Stimulated activated CD8-positive, alpha-beta memory T cell treated with anti-CD3 and anti-CD28 coated beads, Interleukin-7, amount 100 ng/mL, for 1 hour (primary cell): ENCODE measurements at regions not wholly inside any gene's neighbourhood (a gene's known extent, or its start where the extent isn't known, plus 50 kb on each side); places are given as distances from the start of the nearest gene placed in this dataset.
"Not testable (repeated sequence)": the region's sequence is repeated elsewhere in the genome, so short reads cannot be mapped to it uniquely, and the experiment has no call there.

Experiments used
- DNase-seq, 2 donors: peaks; one replicate each; pipeline ENCODE4 v3.0.0-alpha.2; 2020; ENCODE audit warnings: low read depth in 2 of 2

DNA sequence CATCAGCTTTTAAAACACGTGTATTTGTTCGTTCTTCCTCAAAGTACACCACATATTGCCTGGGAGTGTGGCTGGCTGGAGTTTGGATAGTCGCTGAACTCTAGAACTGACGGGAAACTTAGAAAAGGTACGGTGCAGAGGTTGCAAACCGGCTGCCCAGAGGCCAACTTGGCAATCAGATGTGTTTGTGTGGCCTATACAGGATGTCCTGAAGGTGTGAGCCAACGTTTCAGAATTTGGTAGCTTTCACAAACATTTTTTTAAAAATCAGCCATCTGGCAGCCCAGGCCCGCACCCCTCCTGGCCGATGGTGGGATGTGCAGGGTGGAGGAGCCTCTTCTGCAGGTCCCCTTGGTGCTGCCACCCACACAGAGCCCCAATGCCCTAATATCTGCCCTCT is 73.6 kb upstream of the SLC25A33 start:
- no peak for DNase-seq

DNA sequence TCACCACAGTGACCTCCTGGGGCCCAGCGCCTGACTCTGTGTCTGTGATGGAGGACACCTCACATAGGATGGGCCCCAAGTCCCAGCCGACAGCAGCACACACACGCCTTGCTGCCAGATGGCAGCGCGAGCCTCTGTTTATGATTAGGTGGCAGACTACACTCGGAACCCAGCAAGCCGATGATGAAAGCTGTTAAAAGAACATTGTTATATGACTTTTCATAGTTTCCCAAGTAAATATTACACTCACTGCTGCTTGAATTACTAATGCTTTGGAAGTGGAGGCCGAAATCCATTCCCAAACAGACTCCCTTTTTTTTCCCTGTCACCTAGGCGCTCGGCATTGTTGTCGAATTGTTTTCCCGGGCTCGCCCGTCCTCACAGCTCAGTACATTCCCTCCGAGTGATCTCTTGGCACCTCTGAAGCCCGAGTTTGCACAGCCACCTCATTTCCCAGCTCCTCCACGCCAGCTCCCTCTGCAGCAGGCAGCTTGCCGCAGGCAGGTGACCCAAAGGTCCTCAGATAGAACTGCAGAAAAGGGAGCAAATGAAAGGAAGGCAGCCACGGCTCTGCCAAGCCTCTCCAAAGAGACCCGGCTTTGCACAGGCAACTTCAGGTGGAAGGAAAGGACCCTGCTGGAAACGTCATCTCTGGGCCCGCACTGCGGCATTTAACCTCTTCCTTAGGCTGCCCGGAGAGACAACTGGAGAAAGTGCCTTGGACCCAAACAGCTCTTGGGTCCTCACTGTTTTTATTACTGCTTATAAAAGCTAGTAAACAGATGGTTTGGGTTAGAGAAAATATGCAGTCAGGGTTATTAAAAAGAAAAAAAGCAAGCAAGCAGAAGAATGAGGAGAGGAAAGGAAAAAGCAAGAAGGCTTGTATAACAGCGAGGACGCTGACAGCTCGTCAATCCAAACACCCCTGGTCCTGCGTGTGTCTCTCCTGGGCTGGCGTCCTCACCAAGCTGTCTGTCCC is 72.2 kb upstream of the SLC25A33 start:
- no peak for DNase-seq

DNA sequence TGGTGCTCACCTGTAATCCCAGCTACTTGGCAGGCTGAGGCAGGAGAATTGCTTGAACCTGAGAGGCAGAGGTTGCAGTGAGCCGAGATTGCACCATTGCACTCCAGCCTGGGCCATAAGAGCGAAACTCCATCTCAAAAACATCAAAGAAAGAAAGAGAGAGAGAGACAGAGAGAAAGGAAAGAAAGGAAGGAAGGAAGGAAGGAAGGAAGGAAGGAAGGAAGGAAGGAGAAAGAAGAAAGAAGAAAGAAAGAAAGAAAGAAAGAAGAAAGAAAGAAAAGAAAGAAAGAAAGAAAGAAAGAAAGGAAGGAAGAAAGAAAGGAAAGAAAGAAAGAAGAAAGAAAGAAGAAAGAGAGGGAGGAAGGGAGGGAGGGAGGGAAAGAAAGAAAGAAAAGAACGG is 69.4 kb upstream of the SLC25A33 start:
- not testable (repeated sequence) for DNase-seq

DNA sequence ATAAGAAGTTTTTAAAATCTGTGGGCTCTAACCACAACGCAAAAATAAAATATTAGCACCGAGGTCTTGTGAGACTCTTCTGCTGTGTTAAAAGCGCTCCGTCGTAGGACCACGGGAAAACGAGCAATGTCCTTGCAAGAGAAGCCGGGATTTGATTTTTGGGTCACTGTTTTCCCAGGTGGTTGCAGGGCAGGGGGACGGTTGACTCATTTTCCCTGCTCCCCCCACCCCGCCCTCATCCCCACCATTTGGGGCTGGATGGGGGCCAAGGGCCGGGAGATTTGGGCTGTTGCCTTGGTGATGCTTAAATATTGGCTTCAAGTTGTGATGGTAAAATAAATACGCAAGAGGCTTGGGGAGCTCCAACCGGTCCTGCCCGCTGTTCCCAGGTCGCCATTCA is 67.6 kb upstream of the SLC25A33 start:
- no peak for DNase-seq

DNA sequence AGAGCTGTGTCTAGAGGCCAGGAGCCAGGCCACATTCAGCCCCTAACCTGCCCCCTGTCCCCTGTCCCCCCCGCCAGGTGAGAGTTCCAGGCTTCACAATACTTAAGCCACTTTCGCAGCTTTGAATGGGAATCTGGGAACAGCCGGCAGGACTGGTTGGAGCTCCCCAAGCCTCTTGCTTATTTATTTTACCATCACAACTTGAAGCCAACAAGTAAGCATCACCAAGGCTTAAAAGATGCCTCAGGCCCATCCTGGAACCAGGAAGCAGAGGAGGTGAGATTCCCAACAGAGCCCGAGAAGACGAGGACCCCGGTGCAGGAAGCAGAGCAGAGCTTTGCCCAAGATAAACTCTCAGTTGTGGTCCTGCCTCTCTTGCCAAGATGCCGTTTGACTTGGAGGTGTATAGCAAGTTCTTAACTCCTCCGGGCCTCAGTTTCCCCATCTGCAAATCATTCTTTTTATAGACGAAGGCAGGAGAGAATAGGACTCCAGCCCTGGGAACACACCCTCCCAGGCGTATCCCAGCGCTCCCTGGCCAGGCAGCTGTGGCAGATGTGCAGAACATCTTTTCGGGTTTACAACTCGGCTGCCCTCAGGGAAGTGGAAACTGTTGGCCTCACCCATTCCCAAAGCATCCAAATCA is 66.8 kb upstream of the SLC25A33 start:
- no peak for DNase-seq

DNA sequence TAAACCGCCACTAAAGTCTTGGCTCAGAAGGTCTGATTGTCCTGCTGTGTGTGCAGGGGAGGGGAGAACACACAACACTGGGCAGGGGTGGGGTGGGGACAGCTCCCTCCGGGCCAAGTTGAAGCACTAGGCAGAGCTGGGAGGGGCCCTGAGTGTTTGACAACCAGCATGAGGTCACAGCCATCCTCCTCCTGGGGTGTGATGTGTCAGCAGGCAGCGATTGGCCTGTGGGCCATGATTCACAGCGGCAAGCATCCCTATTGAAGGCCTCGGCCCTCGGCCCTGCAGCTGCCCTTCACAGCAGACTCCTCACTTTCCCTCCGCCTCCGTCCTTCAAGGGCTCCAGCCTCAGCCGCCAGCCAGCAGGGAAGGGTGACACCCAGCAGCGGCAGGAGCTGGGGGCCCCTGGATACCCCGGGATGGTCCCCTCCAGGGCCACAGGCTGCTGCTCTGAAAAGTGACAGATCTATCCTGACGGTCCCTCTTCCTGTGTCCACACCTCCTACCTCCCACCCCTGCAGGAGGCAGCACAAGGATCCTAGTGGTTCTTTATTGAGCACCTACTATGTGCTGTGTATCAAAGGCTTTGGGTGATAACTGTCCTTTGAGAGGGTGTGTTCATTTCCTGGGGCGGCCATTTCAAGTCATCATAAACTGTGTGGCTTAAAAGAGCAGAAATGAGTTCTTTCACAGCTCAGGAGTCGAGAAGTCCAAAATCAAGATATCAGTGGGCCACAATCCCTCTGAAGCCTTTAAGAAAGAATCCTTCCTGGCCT is 66.0 kb upstream of the SLC25A33 start:
- DNase-seq: no peak

DNA sequence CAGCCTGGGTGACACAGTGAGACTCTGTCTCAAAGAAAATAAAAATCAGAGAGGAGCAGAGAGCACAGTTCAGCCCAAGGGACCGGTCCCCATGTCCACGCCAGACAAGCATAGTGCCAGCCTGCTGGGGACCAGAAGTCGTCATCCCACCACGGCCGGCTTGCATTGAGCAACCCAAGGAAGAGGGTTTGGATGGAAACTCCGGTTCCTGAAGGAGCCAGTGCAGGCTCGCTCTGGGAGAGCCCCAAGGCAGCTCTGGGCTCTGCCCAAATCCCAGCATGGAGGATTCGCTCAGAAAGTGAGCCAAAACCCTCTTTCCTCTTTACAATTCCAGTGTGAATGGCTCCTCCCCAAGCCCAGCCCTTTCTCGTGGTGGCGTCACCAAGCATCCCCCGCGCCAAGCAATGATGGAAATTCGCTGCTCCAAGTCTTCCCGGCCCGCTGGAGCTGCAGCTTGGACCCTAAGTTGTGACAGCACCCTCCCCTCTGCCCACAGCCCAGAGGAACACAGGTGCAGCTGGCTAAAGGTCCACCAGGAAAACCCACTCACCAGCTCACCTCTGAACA is 64.1 kb upstream of the SLC25A33 start:
- no peak for DNase-seq

DNA sequence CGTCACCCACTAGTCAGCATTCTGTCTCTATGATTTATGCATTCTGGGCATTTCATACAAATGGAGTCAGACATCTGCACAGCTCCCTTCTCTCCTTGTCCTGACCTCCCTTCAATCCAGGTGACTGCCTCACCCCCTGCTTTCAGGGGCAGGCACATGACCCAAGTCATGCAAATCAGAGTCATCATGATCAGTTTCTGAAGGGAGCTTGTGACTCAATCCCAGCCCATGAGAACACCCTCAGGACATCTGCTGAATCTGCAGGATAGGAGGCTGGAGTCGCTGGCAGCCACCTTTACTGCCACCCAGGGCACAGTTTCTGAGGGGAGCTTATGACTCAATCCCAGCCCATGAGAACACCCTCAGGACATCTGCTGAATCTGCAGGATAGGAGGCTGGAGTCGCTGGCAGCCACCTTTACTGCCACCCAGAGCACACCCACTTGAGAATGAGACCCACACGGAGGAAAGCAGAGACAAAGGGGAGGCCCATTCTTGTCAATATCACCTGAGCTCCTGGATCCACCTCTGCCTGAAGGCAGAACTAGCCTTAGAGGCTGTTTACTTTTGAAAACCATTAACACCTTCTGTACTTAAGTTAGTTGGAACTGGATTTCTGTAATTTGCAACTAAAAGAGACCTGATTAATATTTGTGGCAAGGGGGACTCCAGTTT is 62.3 kb upstream of the SLC25A33 start:
- no peak for DNase-seq

DNA sequence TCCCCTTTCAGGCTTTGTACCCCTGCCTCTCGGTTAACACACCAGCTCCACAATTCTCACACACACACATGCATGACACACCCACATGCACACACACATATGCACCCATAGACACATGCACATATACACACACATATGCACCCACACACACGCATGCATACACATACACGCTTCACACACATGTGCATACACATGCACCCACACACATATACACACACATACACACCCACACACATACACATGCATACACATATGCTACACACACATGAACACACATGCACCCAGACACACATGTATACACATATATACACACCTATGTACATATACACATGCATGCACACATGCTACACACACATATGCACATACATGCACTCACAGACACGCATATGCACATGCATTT is 61.7 kb upstream of the SLC25A33 start:
- no peak for DNase-seq

DNA sequence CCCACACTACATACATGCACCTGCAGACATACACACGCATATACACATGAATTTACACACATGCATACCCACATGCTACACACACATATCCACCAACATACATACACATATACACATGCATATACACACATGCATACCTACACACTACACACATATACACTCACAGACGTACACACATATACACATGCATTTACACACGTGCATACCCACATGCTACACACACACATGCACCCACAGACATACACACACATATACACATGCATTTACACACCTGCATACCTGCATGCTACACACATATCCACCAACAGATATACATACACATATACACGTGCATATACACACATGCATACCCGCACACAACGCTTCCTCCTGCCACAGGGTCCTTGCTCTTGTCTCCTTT is 61.2 kb upstream of the SLC25A33 start:
- DNase-seq: no peak

DNA sequence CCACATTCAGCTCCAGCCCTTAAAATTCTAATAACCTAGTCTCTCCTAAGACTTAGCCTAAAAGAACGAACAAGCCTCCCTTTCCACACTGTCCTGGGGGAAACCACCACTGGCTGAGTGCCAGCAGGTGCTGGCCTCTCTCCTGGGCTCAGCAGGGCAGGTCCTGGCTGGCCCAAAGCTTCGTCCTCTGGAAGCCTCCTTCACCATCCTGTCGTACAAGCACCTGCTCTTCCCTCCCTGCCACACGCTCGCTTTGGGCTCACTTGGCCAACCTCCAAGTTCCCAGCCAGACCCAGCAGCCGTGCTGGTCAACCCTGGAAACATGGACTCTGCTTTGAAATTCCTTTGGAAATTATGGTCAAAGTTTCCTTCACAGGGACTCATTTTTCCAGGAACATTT is 58.2 kb upstream of the SLC25A33 start:
- no peak for DNase-seq

DNA sequence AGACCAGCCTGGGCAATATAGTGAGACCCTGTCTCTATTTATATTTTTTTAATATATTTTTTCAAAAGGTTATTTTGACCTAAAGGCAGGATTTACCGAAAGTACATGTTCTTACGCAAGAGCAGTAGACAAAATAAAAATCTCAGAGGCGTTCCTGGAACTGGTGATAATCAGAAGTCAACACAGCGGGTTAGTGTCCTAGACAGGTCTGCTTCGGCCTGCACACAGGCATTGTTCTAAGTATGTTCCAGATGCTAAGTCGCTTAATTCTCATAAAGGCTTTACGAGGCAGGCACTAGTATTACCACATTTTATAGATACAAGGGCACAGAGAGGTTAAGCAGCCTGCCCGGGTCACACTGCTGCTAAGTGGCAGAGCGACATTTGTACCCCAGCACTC is 56.9 kb upstream of the SLC25A33 start:
- no peak for DNase-seq

DNA sequence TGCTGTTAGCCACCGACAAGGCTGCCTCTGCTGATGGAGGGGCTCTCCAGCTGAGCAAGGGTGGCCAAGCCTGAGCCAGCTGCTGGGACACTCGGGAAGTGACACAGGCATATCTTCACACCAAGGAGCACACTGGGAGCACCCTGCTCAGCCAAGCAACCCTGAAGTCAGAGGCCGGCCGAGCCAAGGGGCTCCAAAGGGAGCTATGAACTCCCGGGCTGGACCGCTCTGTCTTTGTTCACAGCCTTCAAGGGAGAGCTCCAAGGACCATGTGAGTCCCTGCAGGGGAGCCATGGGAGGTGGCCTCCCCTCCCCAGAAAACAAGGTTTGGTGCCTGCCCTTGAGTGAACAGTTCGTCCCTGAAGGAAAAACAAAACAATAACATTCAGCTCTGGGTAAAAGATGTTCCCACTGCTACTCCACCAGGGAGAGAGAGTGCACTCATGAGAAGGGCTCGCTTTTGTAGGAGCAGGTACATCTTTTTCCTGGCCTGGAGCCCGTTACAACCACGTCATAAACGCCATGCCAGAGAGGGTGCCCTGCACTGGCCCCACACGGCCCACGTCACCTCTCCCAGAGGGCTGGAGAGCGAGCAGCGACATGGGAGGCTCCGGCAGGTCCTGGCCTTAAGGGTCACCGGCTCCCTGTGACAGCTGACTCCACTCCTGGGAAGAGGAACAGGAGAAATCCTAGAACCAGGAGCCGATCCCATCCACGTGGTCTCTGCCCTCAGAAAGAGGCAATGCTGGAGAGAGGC is 56.3 kb upstream of the SLC25A33 start:
- DNase-seq: no peak

DNA sequence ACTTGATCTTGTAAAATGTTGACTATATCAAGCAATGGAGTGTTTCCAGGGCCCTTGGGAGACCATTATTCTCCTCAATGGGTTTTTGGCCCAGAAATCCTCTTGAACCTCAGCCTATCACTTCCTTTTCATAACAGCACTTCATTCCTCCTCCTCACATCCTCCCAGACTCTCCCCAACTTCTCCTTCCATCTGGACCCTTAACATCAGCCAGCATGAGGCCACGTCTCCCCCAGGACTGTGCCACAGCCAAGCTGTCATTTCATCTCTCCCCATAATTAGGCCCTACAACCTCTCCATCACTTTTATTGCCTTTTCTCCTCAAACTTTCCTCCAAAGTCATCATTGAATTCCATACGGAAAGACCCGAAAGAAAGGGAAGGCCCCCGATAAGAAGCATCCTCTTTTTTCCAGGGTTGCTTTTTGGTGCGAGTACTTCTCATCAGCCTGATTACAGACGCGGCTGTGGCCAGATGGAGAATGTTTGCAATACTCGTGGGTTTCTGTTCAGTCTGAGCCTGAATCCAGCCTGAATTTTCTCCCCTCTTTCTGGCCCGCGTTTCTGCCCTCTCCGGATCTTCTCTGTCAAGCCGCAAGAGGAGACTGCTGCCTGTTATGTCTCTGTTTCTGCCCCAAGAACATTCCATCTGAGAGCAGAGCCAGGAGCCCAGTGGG is 52.7 kb upstream of the SLC25A33 start:
- DNase-seq: no peak
